ENCODE measurements at regions not wholly inside any gene's neighbourhood (a gene's known extent, or its start where the extent isn't known, plus 50 kb on each side); places are given as distances from the start of the nearest gene placed in this dataset.
"Not testable (repeated sequence)": the region's sequence is repeated elsewhere in the genome, so short reads cannot be mapped to it uniquely, and the experiment has no call there.

DNA sequence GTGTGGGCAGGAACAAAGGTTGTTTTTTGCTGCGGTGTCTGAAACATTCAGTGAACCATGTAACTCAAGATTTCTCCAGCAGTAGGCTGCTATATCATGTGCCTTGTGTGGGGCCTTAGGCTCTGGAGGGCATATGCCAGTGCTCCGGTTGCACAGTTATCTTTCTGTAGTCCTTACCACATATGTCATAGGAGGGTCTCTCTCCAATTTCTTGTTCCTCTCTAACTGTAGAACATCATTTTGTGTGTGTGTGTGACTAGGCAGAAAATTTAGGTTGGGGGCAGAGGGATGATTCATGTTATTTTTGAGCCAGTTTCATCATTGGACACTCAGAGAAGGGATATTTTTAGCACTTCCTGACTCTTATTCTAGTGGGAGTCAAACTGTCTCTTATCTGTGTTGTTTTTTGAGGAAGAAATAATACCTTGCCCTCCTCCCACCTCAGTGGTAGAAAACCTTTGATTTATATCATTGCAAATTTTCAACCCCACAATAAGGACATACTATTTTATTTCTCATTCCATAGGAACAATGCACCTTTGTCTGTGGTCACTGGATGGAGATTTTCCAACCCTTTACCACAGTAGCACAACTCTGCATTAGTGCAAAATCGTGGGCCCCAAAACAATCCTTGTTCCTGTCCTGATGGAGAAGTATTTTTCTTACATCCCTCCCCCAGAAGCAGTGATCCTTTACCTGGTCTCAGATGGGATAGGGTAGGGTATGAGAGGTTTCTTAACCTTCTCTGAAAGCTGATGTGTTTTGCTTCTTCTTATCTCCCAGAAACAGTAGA is 113.9 kb downstream of the CCDC74A start:
- DNase-seq = peak; percentile 67

DNA sequence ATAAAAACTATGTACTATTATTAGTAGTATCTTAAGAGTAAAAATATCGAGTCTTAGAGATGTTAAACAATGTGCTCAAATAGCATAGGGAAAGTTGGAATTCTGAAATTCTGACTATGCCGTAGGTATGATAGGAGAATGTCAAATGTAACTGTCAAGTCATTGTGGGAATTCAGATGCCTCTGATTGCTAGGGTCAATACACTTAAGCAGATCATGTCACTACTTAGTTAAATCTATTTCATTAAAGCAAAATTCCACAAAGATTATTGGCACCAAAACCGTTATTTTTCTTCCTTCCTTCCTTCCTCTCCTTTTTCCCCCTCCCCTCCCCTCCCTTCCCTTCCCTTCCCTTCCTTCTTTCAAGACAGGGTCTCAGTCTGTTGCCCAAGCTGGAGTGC is 115.5 kb downstream of the CCDC74A start:
- DNase-seq = not testable (repeated sequence)

DNA sequence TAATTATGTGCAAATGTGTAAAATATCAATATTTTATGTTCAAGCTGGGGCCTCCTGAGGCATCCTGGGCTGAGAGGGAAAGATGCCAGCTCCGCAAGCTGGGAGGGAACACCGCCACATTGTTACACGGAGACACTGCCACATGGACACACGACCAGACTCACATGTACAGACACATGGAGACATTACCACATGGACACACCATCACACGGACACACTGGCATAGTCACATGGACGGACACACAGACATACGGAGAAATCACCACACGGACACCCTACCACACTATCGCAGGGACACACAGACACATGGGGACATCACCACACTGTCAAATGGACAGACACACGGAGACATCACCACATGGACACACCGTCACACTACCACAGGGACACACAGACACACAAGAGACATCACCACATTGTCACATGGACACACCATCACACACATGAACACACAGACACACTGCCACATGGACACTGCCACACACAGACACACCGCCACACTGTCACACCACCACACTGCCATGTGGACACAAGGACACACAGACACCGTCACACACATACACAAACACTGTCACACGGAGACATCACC is 117.6 kb downstream of the CCDC74A start:
- no peak for DNase-seq

DNA sequence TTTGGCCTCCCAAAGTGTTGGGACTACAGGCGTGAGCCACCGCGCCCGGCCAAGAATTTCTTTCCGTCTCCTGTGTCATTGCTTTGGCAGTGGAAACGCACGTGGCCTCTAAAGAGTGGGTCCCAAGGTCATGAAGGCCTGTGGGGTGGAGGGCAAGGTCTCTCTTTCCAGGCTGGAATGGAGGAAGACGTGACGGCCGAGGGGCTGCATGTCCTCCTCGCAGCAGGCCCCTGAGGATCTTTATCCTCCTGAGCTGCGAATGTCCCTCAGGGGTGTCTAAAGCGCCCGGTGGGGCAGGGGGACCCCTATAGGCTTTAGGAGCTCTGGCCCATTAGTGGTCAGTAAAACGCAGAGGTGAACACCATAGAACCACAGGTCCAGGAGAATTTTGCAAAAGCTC is 118.5 kb downstream of the CCDC74A start:
- not testable (repeated sequence) for DNase-seq

DNA sequence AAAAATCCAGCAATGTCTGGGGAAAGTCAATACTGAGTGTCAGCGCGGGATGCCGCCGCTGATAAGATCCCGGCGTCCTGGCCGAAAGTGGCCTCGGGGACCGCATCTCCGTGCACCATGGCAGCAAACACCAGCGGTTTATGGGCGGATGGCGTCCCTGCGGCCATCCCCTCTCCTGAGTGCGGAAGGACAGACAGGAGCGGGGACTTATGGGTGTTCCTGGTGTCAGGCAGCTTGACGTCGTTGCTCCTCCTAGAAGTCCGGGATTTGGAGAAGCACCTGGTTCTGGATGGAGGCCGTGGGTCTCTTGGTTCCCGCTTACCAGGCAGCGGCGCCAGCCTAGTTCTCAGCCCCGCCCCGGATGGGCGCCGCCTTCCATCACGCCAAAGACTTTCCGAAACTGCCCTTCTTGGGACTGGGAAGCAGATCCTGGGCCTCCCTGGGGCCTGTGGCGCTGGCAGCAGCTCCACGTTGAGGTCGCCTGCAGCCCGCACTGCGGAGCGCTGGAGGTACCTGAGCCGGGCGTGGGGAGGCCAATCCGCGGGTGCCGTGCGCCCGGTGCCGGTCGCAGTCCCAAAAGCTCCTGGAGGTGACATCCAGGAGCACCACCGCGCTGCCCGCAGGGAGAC is 119.1 kb downstream of the CCDC74A start:
- no peak for DNase-seq

DNA sequence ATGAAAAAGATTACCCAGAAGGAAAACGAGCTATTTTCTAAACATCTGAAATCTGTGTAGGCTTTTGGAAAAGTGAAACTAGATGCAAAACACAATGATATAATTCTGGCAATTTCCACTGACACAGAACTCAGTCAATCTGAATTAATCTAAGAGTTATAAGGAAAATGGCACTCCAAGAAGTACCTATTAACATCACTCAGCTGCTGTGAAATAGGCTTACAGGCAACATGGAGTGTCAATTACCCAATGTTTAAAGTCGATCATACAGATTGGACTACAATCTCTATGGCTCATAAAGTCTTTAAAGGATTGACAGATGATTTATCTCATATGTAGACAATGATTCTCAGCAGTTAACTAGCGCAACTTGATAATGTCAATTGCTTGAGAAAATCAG is 120.9 kb downstream of the CCDC74A start:
- DNase-seq = not testable (repeated sequence)

DNA sequence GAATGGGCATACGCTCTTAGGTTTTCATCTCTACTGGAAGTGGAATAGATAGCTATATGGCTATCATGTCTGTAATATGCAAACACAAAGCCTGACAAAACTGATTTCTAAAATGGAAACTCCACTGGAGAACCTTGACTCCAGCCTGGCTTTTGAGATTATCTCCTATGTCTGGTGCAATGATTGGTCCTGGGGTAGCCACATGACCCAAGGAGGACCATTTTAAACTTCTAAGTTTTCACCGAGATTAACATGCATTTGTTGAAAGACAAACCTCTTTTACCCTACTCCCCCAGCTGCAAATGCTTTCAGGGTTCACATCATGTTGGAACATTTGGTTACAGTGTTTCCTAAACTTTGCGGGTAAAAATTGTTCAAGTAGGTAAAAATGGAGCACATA is 124.6 kb downstream of the CCDC74A start:
- DNase-seq = not testable (repeated sequence)

DNA sequence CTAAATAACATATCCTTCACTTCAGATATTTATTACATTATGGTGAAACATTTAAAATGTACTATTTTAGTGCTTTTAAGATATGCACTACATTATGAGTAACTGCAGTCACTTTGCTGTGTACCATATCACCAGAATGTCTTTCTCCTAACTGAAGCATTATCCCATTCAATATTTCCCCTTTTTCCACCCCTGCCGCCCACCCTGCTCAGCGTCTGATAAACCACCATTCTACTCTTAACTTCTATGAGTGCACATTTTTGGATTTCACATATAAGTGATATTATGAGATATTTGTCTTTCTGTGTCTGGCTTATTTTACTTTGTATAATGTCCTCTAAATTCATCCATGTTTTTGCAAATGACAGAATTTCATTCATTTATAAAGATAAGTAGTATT is 126.4 kb downstream of the CCDC74A start:
- DNase-seq = not testable (repeated sequence)

DNA sequence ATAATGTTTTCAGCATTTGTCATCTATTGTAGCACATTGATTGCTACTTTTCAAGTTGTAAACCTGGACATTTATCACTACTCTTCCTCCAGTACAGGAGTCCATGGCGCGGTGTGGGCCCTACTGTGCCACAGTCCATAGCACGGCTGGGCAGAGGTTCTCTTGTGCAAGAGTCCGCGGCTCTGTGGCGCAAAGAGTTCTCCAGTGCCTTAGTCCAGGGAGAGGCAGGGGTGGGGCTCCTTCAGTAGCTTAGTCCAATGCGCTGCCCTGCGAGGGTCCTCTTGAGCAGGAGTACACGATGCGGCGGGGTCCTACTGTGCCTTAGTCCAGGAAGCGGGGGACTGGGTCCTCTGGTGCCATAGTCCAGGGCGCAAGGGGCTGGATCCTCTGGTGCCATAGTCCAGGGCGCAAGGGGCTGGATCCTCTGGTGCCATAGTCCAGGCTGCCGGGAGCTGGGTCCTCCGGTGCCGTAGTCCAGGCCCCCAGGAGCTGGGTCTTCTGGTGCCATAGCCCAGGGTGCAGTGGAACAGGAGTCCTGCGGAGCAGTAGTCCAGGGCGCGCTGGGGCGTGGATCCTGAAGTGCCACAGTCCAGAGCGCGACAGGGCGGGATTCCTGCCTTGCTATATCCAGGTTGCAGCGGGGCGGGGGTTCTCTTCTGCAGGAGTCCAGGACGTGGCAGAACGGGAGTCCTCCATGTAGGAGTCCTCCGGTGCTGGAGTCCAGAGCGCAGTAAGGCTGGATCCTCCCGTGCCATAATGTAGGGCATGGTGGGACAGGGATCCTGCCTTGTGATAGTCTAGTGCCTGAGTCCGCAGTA is 129.3 kb downstream of the CCDC74A start:
- no peak for DNase-seq

DNA sequence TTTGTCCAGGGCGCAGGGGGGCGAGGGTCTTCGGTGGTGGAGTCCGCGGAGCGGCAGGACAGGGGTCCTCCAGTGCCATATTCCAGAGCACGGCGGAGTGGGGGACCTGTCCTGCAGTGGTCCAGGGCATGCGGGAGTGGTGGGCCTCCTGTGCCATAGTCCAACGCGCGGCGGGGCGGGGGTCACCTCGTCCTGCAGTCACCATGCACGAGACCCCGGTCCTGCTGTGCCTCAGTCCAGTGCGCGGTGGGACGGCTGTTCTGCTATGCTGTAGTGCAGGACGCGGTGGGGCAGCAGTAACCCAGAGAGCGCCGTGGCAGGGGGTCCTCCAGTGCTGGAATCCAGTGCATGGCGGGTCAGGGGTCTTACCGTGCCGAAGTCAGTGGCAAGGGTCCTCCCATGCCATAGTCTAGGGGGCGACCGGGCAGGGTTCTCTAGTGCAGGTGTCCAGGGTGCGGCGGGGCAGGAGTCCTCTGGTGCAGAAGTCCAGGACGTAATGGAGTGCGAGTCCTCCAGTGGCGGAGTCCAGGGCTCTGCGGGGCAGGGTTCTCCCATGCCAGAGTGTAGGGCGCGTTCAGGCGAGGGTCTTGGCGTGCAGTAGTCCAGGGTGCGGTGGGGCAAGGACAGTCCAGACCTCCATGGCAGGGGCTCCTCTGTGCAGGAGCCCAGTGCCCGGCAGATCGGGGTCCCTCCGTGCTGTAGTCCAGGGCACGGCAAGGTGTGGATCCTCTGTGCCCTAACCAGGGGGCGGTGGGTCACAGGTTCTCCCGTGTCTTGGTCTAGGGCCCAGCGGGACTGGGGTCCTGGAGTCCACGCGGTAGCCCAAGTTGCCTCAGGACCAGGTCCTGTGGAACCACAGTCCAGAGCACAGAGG is 130.4 kb downstream of the CCDC74A start:
- no peak for DNase-seq

DNA sequence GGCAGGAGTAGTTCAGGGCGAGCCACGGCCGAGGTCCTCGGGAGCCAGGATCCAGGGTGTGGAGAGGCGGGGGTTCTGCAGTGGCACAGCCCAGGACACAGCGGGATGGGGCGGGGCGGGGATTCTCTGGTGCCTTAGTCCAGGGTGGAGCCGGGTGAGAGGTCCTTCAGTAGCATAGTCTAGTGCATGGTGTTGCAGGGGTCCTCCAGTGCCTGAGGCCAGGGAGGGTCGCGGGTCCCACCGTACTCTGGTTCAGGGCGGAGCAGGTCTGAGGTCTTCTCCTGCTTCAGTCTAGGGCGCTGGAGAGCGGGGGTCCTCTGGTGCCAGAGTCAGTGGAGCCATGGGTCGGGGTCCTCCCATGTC is 131.1 kb downstream of the CCDC74A start:
- DNase-seq = no peak

DNA sequence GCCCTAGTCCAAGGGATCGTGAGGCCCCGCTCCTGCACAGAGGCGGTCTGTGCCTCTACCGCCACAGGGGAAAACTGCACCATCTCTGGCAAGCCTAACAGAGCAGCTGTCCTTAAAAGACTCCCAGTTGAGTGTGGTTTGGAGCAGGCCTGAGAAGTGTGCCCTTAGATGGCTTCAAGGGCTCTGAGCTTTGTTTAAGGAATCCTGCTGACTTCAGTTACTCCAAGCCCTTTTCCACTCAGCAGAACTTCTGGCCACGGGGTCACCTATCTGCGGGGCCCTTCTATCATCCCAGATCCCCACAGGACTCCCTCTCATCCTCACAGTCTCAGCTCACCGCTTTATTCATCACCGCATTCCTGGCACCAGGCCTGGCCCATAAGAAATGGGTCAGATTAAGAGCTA is 131.5 kb downstream of the CCDC74A start:
- no peak for DNase-seq

DNA sequence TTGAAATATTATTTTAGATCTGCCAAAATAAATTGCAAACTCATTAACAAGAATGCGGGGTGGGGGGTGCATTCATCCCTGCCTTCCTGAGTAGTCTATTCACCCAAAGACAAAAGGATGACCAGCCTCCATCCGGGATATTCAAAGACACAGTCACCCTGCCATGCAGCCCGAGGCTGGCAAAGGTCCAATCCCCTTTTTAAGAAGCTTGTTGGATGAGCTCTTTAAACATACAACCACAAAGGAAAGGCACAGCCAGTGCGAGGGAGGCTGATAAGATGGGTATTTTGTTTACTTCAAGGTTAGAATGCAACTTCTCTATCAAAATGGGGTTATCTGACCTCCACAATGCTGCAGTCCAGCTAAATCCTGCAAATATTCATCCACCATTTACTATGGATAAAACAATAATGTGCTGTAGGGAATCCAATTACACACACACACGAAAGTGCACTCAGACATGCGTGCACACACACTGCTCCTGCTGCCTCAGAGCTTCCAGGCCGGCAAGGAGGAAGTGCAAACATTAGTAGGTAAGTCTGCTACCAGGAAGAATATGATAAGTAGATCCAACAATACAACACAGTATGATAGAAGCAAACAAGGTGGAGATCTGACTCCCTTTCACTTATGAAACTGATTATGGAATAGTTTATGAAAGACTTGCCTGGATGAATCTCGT is 133.6 kb downstream of the CCDC74A start:
- DNase-seq = not testable (repeated sequence)

DNA sequence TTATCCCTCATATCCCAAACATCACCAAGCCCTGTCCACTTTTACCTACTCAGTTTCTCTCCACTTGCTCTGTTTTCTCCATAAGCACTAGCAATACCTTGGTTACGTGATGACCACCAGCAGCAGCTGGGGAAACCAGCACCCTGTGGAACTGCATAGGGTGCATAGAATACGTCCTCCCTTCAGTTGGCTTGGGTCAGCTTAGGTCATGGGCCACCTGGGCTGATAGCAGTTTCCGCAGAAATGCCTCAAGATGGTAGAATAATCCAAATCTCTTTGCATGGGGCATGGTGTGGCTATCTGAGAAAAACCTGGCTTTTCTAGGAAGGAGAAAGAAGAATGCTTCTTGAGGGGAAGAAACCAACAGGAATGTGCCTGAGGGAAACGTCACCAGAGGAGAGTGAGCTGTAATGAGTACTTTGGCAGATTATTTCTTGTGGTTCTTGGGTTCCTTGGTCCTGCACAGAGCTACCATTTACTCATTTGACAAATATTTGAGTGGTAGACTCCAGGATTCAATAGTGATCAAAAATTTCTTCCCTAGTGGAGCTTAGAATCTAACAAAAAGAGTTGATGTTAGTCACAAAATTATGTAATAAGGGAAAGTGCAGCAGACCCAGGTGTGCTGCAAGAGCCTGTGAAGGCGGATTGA is 134.3 kb downstream of the CCDC74A start:
- DNase-seq = not testable (repeated sequence)

DNA sequence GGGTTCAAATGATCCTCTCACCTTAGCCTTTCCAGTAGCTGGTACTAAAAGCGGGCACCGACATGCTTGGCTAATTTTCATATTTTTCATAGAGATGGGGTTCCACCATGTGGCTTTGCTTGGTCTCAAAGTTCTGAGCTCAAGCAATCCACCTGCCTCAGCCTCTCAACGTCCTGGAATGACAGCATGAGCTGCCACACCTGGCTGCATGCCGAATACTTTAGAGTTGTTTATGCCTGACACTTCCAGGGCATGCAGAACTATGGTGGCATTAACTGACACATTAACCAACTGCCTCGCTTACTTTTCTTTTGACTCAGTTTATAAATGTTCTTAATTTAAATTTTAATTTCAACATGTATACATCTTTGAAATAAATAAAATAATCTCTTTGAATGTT is 135.8 kb downstream of the CCDC74A start:
- not testable (repeated sequence) for DNase-seq

DNA sequence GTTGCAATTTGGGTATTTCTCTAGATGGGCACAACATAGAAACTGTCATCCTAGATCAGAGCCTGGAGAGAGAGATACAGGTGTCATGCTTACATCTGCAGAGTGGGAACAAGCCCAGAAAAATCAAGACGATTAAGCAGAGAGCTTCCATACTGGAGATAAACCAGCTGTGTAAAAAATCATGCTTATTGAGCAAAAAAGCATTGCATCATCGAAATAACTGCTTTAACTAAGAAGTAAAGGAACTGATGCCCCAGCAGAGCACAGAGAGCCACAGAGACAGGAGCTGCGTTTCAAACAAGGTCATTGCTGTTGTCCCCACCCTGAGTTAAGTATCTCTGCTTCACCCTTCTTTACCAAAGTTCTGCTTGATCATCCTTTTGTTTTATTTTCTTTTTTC is 138.0 kb downstream of the CCDC74A start:
- DNase-seq = not testable (repeated sequence)

DNA sequence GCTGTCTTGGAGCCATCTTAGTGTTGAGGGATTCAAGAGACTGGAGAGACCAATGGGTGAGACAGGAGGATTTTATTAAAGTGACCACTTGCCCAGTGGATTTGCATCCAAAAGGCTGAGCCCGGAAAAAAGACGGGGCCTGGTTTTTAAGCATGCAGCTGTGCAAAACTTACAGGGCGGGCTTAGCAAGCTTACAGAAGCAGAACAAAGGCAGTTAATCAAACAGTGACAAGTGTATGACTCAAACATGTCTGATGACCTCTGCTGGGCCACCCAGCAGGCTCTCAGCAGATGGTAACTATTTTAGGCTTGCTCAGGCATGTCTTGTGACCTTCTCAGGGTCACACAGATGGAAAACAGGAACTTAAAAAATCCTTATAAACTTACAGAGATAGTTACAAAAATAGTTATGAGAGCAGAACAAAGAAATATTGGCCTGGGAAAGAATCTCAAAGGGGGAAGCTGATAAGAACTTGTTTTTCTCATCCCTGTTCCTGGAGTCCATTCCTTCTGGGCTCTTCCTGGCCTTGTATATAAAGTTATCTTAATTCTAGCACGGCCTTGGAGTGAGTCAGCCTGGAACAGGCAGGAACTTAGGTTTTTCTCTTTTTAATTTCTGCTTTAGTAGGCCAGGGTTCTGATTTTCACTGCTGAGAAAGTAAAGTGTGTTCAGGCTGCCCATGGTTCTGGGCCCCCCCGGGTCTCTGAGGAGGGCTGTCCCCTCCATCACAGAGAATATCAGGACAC is 141.3 kb downstream of the CCDC74A start:
- peak; percentile 95 for DNase-seq

DNA sequence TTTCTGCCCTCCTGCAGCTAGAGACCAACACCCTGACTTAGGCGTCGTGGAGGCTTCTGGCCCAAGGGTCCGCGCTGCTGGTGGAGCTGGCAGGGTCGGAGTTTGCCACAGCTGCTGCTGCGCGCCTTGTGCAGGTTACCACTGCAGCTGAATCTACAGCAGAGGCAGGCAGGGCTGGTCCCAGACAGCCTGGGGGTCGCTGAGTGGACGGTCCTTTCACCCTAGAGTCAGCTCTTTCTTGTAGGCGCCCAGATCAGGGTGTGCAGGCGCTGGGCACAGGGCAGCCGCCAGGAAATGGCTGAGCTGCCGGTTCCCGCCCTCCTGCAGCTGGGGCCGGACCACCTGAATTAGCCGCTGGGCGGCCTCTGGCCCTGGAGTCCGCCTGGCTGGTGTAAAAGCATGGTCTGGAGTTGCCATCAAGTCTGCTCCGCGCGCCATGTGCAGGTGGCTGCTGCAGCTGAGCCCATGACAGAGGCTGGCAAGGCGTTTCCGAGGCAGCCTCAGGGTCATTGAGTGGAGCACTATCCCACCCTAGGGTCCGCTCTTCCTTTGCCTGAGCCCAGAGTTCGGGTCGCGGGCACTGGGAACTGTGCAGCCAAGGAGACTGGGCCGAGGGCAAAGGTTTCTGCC is 144.3 kb downstream of the CCDC74A start:
- DNase-seq = not testable (repeated sequence)

DNA sequence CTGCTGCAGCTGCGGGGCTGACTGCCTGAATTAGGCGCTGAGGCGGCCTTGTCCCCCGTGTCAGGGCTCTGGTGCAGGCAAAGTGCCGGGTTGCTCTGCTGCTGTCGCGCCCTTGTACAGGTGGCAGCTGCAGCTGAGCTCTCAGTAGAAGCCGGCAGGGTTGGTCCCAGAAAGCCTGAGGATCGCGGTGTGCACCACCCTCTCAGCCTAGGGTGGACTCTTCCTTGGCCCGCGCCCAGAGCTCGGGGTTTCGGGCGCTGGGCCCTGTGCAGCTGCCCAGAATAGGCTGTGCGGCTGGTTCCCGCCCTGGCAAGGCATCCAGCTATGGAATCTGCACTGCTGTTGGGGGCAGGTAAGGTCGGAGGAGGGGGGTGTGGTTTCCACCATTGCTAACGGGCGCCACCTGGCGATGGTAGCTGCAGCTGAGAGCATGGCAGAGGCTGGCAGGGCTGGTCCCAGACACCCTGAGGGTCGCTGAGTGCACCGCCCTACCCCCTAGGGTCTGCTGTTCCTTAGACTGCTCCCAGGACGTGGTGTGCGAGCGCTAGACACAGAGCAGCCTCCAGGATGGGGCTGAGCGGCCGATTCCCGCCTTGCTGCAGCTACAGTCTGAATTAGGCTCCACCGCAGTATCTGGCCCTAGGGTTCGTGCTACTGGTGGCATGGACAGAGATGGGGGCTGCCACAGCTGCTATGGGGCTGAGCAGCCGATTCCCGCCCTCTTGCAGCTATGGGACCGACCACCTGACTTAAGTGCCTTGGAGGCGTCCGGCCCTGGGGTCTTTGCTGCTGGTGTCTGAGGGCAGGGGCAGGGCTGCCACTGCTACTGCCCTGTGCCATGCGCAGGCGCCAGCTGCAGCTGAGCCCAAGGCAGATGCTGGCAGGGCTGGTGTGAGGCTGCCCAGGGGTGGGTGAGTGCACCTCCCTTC is 145.0 kb downstream of the CCDC74A start:
- not testable (repeated sequence) for DNase-seq

Data from SIG-M5 (cell line).